ENCODE measurements at regions not wholly inside any gene's neighbourhood (a gene's known extent, or its start where the extent isn't known, plus 50 kb on each side); places are given as distances from the start of the nearest gene placed in this dataset.

DNA sequence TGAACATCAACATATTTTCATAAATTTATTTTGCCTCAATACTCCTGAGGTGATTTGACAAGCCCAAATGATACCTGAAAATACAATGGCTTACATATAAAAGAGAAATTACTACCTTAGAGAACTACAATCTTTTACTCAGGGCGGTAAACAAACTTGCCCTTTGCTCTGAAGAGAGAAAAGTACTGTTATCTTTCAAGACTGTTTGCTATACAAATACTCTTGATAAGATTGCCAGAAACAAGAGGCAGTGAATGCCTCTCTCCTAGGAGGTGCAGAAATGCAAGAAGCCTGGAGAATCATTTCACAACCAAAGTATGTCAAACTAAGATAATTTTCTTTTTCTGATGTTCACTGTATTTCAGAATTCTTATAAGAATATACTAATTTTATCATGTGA, 160.3 kb downstream of the ALX1 start:
- H3K36me3 ChIP-seq (ENCODE audit: insufficient read depth, low read length): no peaks in the 10 kb centered on the region
- Mint-ChIP-seq H3K4me1 (ENCODE audit: low read depth, unreplicated experiment) (no peaks in the 10 kb centered on the region), H3K27me3 (ENCODE audit: low read depth, unreplicated experiment) (no peaks in the 10 kb centered on the region), H3K27ac (ENCODE audit: unreplicated experiment) (no peak overlapping the region), H3K9me3 (ENCODE audit: unreplicated experiment) (no peaks in the 10 kb centered on the region), H3K4me3 (ENCODE audit: unreplicated experiment) (no peak overlapping the region), H3K36me3 (ENCODE audit: low read depth, unreplicated experiment) (no peaks in the 10 kb centered on the region)
- no peak overlapping the region for H3K9ac ChIP-seq (ENCODE audit: low read length)
- H3K27me3 ChIP-seq (ENCODE audit: insufficient read depth, low read length): no peaks in the 10 kb centered on the region
- FAIRE-seq (no peak), DNase-seq (ENCODE audit: low read depth) (no peak)
- H3K27ac ChIP-seq (ENCODE audit: low read depth, low read length): no peak overlapping the region
- no peaks in the 10 kb centered on the region for H3K79me2 ChIP-seq (ENCODE audit: insufficient read depth, low read length)
- no peak overlapping the region for H3K4me2 ChIP-seq (ENCODE audit: low read length)
- no peaks in the 10 kb centered on the region for H3K4me1 ChIP-seq (ENCODE audit: insufficient read depth, low read length)
- no peak overlapping the region for H3K4me3 ChIP-seq (ENCODE audit: insufficient read depth, low read depth, low read length)
- TF ChIP-seq, protein P1, sequence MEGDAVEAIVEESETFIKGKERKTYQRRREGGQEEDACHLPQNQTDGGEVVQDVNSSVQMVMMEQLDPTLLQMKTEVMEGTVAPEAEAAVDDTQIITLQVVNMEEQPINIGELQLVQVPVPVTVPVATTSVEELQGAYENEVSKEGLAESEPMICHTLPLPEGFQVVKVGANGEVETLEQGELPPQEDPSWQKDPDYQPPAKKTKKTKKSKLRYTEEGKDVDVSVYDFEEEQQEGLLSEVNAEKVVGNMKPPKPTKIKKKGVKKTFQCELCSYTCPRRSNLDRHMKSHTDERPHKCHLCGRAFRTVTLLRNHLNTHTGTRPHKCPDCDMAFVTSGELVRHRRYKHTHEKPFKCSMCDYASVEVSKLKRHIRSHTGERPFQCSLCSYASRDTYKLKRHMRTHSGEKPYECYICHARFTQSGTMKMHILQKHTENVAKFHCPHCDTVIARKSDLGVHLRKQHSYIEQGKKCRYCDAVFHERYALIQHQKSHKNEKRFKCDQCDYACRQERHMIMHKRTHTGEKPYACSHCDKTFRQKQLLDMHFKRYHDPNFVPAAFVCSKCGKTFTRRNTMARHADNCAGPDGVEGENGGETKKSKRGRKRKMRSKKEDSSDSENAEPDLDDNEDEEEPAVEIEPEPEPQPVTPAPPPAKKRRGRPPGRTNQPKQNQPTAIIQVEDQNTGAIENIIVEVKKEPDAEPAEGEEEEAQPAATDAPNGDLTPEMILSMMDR (IDR thresholded peaks at IDR 0.05; ENCODE audit: insufficient read depth, low read depth, low read length): no peak
- TF ChIP-seq EZH2 (IDR thresholded peaks at IDR 0.05; ENCODE audit: insufficient read depth, low read length): no peak
- H2AFZ ChIP-seq (ENCODE audit: low read depth, low read length): no peak overlapping the region
- H3K9me3 ChIP-seq (ENCODE audit: insufficient read depth, low read depth, low read length): no peaks in the 10 kb centered on the region
- H4K20me1 ChIP-seq (ENCODE audit: insufficient read depth, low read length): no peaks in the 10 kb centered on the region

DNA sequence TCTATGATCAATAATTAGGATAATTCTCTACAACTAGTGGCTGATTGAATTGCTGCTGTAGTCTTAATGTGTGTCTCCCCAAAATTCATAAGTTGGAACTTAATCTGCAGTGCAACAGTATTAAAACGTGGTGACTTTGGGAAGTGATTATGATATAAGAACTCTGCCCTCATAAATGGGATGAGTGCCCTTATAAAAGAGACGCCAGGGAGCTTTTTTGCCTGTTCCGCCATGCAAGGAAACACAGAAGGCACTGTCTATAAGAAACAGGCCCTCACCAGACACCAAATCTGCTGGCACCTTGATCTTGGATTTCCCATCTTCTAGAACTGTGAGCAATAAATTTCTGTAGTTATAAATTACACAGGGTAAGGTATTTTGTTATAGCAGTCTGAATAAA, 161.0 kb downstream of the ALX1 start:
- no peak overlapping the region for H3K27ac Mint-ChIP-seq (ENCODE audit: unreplicated experiment)
- Histone ChIP-seq H3K4me3 (ENCODE audit: insufficient read depth, low read depth, low read length) (no peak overlapping the region), H3K27ac (ENCODE audit: low read depth, low read length) (no peak overlapping the region), H2AFZ (ENCODE audit: low read depth, low read length) (no peak overlapping the region), H3K9ac (ENCODE audit: low read length) (no peak overlapping the region), H3K4me2 (ENCODE audit: low read length) (no peak overlapping the region), H3K79me2 (ENCODE audit: insufficient read depth, low read length) (no peaks in the 10 kb centered on the region), H3K27me3 (ENCODE audit: insufficient read depth, low read length) (no peaks in the 10 kb centered on the region), H3K9me3 (ENCODE audit: insufficient read depth, low read depth, low read length) (no peaks in the 10 kb centered on the region), H4K20me1 (ENCODE audit: insufficient read depth, low read length) (no peaks in the 10 kb centered on the region), H3K36me3 (ENCODE audit: insufficient read depth, low read length) (no peaks in the 10 kb centered on the region), H3K4me1 (ENCODE audit: insufficient read depth, low read length) (no peaks in the 10 kb centered on the region)
- no peaks in the 10 kb centered on the region for H3K36me3 Mint-ChIP-seq (ENCODE audit: low read depth, unreplicated experiment)
- no peaks in the 10 kb centered on the region for H3K9me3 Mint-ChIP-seq (ENCODE audit: unreplicated experiment)
- FAIRE-seq (no peak), DNase-seq (ENCODE audit: low read depth) (no peak)
- TF ChIP-seq, protein P1 (IDR thresholded peaks at IDR 0.05; ENCODE audit: insufficient read depth, low read depth, low read length): no peak
- no peak for TF ChIP-seq EZH2 (IDR thresholded peaks at IDR 0.05; ENCODE audit: insufficient read depth, low read length)
- no peaks in the 10 kb centered on the region for H3K27me3 Mint-ChIP-seq (ENCODE audit: low read depth, unreplicated experiment)
- H3K4me1 Mint-ChIP-seq (ENCODE audit: low read depth, unreplicated experiment): no peaks in the 10 kb centered on the region
- H3K4me3 Mint-ChIP-seq (ENCODE audit: unreplicated experiment): no peak overlapping the region

DNA sequence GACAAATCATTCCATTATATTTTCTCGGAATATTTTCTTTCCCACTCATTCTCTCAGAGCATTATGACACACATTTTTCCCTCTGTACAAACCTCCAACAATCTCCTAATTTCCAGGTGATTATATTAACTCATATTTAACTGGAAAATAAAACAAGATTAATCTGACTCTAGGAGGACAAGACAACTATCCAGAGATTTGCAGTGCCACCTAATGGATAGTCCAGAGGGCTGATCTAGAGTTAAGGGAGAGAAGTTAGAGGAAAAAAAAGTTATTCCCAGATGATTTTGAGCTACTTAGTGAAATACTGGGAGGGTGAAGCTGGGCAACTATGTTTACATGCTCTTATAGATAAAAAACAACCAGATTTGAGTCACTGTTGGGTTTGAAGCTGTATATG, 161.7 kb downstream of the ALX1 start:
- H3K36me3 Mint-ChIP-seq (ENCODE audit: low read depth, unreplicated experiment): no peaks in the 10 kb centered on the region
- H3K9ac ChIP-seq (ENCODE audit: low read length): no peak overlapping the region
- H2AFZ ChIP-seq (ENCODE audit: low read depth, low read length): no peak overlapping the region
- H3K27me3 ChIP-seq (ENCODE audit: insufficient read depth, low read length): no peaks in the 10 kb centered on the region
- H3K36me3 ChIP-seq (ENCODE audit: insufficient read depth, low read length): no peaks in the 10 kb centered on the region
- no peak overlapping the region for H3K4me2 ChIP-seq (ENCODE audit: low read length)
- H4K20me1 ChIP-seq (ENCODE audit: insufficient read depth, low read length): no peaks in the 10 kb centered on the region
- TF ChIP-seq, protein P1 (IDR thresholded peaks at IDR 0.05; ENCODE audit: insufficient read depth, low read depth, low read length): peak; percentile 36
- TF ChIP-seq EZH2 (IDR thresholded peaks at IDR 0.05; ENCODE audit: insufficient read depth, low read length): no peak
- no peaks in the 10 kb centered on the region for H3K27me3 Mint-ChIP-seq (ENCODE audit: low read depth, unreplicated experiment)
- no peaks in the 10 kb centered on the region for H3K79me2 ChIP-seq (ENCODE audit: insufficient read depth, low read length)
- H3K27ac Mint-ChIP-seq (ENCODE audit: unreplicated experiment): no peak overlapping the region
- H3K4me3 ChIP-seq (ENCODE audit: insufficient read depth, low read depth, low read length): no peak overlapping the region
- no peaks in the 10 kb centered on the region for H3K9me3 ChIP-seq (ENCODE audit: insufficient read depth, low read depth, low read length)
- DNase-seq (ENCODE audit: low read depth) (no peak), FAIRE-seq (no peak)
- no peaks in the 10 kb centered on the region for H3K9me3 Mint-ChIP-seq (ENCODE audit: unreplicated experiment)
- H3K27ac ChIP-seq (ENCODE audit: low read depth, low read length): no peak overlapping the region
- no peak overlapping the region for H3K4me3 Mint-ChIP-seq (ENCODE audit: unreplicated experiment)
- H3K4me1 ChIP-seq (ENCODE audit: insufficient read depth, low read length): no peaks in the 10 kb centered on the region
- no peaks in the 10 kb centered on the region for H3K4me1 Mint-ChIP-seq (ENCODE audit: low read depth, unreplicated experiment)

Data from astrocyte (in vitro differentiated cells and primary cell).